AG20443 (cell line): ENCODE measurements at regions not wholly inside any gene's neighbourhood (a gene's known extent, or its start where the extent isn't known, plus 50 kb on each side); places are given as distances from the start of the nearest gene placed in this dataset.
"Not testable (repeated sequence)": the region's sequence is repeated elsewhere in the genome, so short reads cannot be mapped to it uniquely, and the experiment has no call there.

ENCODE experiments used
- DNase-seq: peaks from one replicate; pipeline ENCODE4 v3.0.0; 2012; ENCODE audit warnings: low spot score, mixed read lengths

DNA sequence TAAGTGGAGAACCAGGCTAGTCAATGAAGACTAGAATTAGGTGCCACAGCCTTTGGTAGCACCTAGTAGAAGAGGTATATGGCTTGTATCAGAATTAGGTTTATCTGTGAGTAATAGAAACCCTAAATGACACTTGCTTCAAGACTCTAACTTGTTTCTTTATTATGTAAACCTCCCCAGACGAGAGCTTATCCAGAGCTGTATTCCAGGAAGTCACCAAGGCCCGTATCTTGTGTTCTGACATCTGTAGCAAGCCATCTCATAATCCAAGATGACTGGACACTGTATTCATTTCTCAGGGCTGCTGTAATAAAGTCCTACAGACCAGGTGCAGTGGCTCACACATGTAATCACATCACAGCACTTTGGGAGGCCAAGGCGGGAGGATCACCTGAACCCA is 56.7 kb upstream of the PPP1R12A start:
- DNase-seq: no peak

DNA sequence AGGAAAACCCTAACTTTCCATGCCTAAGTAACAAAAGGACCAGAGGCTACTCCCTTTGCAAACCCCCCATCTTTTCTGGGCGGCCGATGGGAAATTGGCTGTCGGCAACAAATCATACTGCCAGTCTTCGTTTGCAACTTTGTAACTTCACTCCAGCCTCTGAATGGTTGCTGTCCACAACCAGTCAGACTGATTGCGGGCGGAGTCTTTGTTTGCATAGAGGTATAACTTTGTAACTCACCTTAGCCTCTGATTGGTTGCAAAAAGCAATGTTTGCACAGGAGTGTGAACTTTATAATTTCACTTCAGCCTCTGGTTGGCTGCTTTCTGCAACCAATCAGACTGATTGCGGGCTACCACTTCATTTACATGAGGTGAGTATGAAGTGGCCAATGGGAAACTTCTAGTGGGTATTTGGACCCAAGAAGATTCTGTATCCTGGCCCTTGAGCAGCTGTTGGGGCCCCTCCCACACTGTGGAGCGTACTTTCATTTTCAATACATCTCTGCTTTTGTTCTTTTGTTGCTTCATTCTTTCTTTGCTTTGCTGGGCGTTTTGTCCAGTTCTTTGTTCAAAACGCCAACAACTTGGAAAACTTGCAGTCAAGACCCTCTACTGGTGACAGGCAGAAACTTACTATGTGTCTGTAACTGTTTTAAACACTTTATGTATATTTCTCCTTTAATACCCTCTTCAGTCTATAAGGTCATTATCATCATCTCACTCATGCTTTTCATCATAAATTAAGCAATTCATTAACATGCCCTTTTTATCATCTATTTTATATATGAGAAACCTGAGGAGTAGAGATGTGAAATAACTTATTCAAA is 55.8 kb upstream of the PPP1R12A start:
- not testable (repeated sequence) for DNase-seq

DNA sequence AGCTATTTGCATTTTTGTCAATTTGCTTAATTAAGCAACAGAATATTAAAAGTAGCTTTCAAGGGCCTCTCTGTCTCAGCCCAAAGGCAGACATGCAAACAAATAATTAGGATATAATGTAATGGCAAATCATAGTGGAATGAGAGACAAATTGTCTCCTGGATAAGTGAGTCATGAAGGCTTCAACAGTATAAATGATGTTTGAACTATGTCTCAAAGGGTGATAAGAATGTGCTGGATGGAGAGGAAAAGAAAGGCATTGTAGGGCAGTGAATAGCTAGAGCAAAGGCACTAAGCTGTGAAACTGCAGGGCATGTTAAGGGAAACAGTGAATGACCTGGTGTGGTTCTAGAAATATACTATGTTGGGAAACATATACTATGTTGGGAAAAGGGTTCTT is 53.5 kb upstream of the PPP1R12A start:
- peak; percentile 53 for DNase-seq

DNA sequence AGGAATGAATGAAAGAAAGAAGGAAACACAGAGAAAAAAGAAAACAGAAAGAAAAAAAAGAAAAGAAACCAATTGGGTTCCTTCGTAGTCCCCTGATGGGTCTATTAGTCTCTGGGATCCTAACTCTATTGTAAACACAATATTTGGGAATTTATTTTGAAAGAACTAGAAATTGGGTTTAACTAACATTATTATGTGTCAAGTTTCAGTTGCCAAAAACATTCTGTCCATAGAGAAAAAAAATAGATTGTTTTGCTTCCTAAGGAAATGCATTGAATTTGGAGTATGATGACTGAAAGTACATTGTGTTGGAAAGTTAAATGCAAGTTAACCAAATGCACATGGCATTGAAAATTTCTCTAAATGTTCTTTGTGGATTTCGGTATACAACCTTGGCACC is 52.8 kb upstream of the PPP1R12A start:
- DNase-seq: no peak
